Keratinocyte (primary cell): ENCODE measurements at regions not wholly inside any gene's neighbourhood (a gene's known extent, or its start where the extent isn't known, plus 50 kb on each side); places are given as distances from the start of the nearest gene placed in this dataset.
"Not testable (repeated sequence)": the region's sequence is repeated elsewhere in the genome, so short reads cannot be mapped to it uniquely, and the experiment has no call there.

Experiments used
- DNase-seq: peaks from one replicate; pipeline ENCODE4 v3.0.0-alpha.2; 2011; ENCODE audit warnings: low read depth, missing footprints, low spot score
- FAIRE-seq: peaks from 2 replicates; lab custom pipeline; 2011; peaks lifted over from hg19 to GRCh38; lab: Jason Lieb, UNC
- H2AFZ ChIP-seq: 2 replicates; pipeline ENCODE4 v1.6.0; 2012; ENCODE audit warnings: low read length, control low read depth, inconsistent platforms; ENCODE audit not compliant: control insufficient read depth
- H3K27ac ChIP-seq: 2 replicates; pipeline ENCODE4 v1.5.1; 2011; ENCODE audit warnings: low read length; ENCODE audit not compliant: control insufficient read depth, insufficient read depth
- H3K27me3 ChIP-seq: 3 replicates; pipeline ENCODE4 v1.6.0; 2011; ENCODE audit warnings: low read length; ENCODE audit not compliant: control insufficient read depth, insufficient read depth; ENCODE audit errors: extremely low read depth
- H3K36me3 ChIP-seq, 2 experiments: 2 replicates in 1 of 2; 3 replicates in 1 of 2; pipeline ENCODE4 v1.5.1; 2011; ENCODE audit warnings: low read length in 2 of 2, mild to moderate bottlenecking in 1 of 2; ENCODE audit not compliant: control insufficient read depth in 2 of 2, insufficient read depth in 2 of 2; ENCODE audit errors: extremely low read depth in 1 of 2
- H3K4me1 ChIP-seq: 3 replicates; pipeline ENCODE4 v1.5.1; 2011; ENCODE audit warnings: low read length; ENCODE audit not compliant: control insufficient read depth, insufficient read depth; ENCODE audit errors: extremely low read depth
- H3K4me2 ChIP-seq: 3 replicates; pipeline ENCODE4 v1.6.0; 2011; ENCODE audit warnings: low read depth, low read length; ENCODE audit not compliant: control insufficient read depth, insufficient read depth; ENCODE audit errors: extremely low read depth
- H3K4me3 ChIP-seq, 3 experiments: fragments of 200-600 bp in 1 of 3; sonication (generic) in 1 of 3; 2 replicates in 2 of 3; 3 replicates in 1 of 3; pipeline ENCODE4 v1.5.1; 2011 to 2016; ENCODE audit warnings: low read length in 3 of 3, mild to moderate bottlenecking in 3 of 3, control low read depth in 2 of 3, inconsistent platforms in 1 of 3, low read depth in 1 of 3, mixed read lengths in 1 of 3, mixed run types in 1 of 3, moderate library complexity in 1 of 3; ENCODE audit not compliant: control insufficient read depth in 2 of 3, insufficient read depth in 2 of 3; ENCODE audit errors: extremely low read depth in 1 of 3
- H3K79me2 ChIP-seq: 2 replicates; pipeline ENCODE4 v1.6.0; 2012; ENCODE audit warnings: low read length; ENCODE audit not compliant: control insufficient read depth, insufficient read depth
- H3K9ac ChIP-seq: 3 replicates; pipeline ENCODE4 v1.6.0; 2011; ENCODE audit warnings: low read length; ENCODE audit not compliant: control insufficient read depth, insufficient read depth; ENCODE audit errors: extremely low read depth
- H3K9me1 ChIP-seq: 3 replicates; pipeline ENCODE4 v1.6.0; 2011; ENCODE audit warnings: low read length; ENCODE audit not compliant: control insufficient read depth, insufficient read depth; ENCODE audit errors: extremely low read depth
- H3K9me3 ChIP-seq: 2 replicates; pipeline ENCODE4 v1.5.1; 2012; ENCODE audit warnings: low read depth, low read length; ENCODE audit not compliant: control insufficient read depth
- H4K20me1 ChIP-seq: 3 replicates; pipeline ENCODE4 v1.6.0; 2011; ENCODE audit warnings: low read length; ENCODE audit not compliant: control insufficient read depth, insufficient read depth; ENCODE audit errors: extremely low read depth
- CTCF ChIP-seq, 3 experiments: IDR thresholded peaks in 1 of 3; conservative IDR thresholded peaks in 1 of 3; optimal IDR thresholded peaks in 1 of 3; 2 replicates in 2 of 3; 3 replicates in 1 of 3; pipeline versions ENCODE3 to v1.5.1; 2011; ENCODE audit warnings: low read length in 3 of 3, mild to moderate bottlenecking in 3 of 3, moderate library complexity in 2 of 3, control low read depth in 1 of 3, inconsistent platforms in 1 of 3; ENCODE audit not compliant: insufficient read depth in 2 of 3; ENCODE audit errors: extremely low read depth in 1 of 3
- EZH2 ChIP-seq: IDR thresholded peaks from one replicate; pipeline ENCODE4 v1.6.1; 2012; ENCODE audit warnings: inconsistent platforms, mild to moderate bottlenecking, low read length, moderate library complexity
- dilution Hi-C: fragments of 300-500 bp; cut with MboI; formaldehyde crosslinking; loops from one replicate; pipeline ENCODE4 v1.7.0; 2020; ENCODE audit warnings: low sequenced_read_pairs; ENCODE audit not compliant: extremely low pct_ligation_motif_present

GRCh38 chr7:54439391-54439790 lies 102.8 kb upstream of the VSTM2A start:
- DNase-seq = no peak
- H3K27ac ChIP-seq = no peak overlapping the region
- no peaks in the 10 kb centered on the region for H3K9me3 ChIP-seq
- H4K20me1 ChIP-seq = no peaks in the 10 kb centered on the region
- no peaks in the 10 kb centered on the region for H3K79me2 ChIP-seq
- no peak for FAIRE-seq
- no peaks in the 10 kb centered on the region for H3K4me1 ChIP-seq
- no peak overlapping the region for H3K4me2 ChIP-seq
- no peaks in the 10 kb centered on the region for H3K9me1 ChIP-seq
- no peak overlapping the region for H3K4me3 ChIP-seq
- H3K27me3 ChIP-seq = no peaks in the 10 kb centered on the region
- no peak overlapping the region for H2AFZ ChIP-seq
- dilution Hi-C loops = no loop called here
- H3K36me3 ChIP-seq = no peaks in the 10 kb centered on the region
- no peak overlapping the region for H3K9ac ChIP-seq
- TF ChIP-seq CTCF (optimal IDR thresholded peaks at IDR 0.05 in 1 of 3, IDR thresholded peaks at IDR 0.05 in 1 of 3, conservative IDR thresholded peaks at IDR 0.05 in 1 of 3; ENCODE audit: extremely low read depth in 1 of 3, insufficient read depth in 2 of 3, low read length in 3 of 3) (no peak), EZH2 (no peak)

GRCh38 chr7:54444046-54444686 lies 98.0 kb upstream of the VSTM2A start:
- H3K9me3 ChIP-seq, H3K4me2 ChIP-seq, H3K9ac ChIP-seq, H4K20me1 ChIP-seq, DNase-seq, dilution Hi-C loops, H2AFZ ChIP-seq, H3K36me3 ChIP-seq, H3K27ac ChIP-seq, H3K4me3 ChIP-seq, H3K79me2 ChIP-seq, H3K4me1 ChIP-seq, H3K9me1 ChIP-seq, H3K27me3 ChIP-seq, FAIRE-seq: not testable (repeated sequence)

- H3K9ac ChIP-seq, H3K79me2 ChIP-seq, H3K4me3 ChIP-seq, H3K4me2 ChIP-seq, H4K20me1 ChIP-seq, H3K4me1 ChIP-seq, FAIRE-seq, H3K9me3 ChIP-seq, H3K27ac ChIP-seq, dilution Hi-C loops, DNase-seq, H3K27me3 ChIP-seq, H3K9me1 ChIP-seq, H2AFZ ChIP-seq, H3K36me3 ChIP-seq: not testable (repeated sequence)
Measured at GRCh38 chr7:54453168-54453567, 89.0 kb upstream of the VSTM2A start.

- H3K4me3 ChIP-seq, H3K4me1 ChIP-seq, H3K27me3 ChIP-seq, dilution Hi-C loops, H3K79me2 ChIP-seq, H3K4me2 ChIP-seq, H3K27ac ChIP-seq, H3K9ac ChIP-seq, H3K9me3 ChIP-seq, FAIRE-seq, H3K36me3 ChIP-seq, H2AFZ ChIP-seq, DNase-seq, H4K20me1 ChIP-seq, H3K9me1 ChIP-seq: not testable (repeated sequence)
Measured at GRCh38 chr7:54454700-54455099, 87.5 kb upstream of the VSTM2A start.
